Karpas-422 (cell line): ENCODE measurements at regions not wholly inside any gene's neighbourhood (a gene's known extent, or its start where the extent isn't known, plus 50 kb on each side); places are given as distances from the start of the nearest gene placed in this dataset. TPM values are rescaled to one million over a fixed set of nuclear protein-coding genes. Genes with fewer than 3 reads are reported as not detected.
A peak's percentile ranks its signal among the peaks of the same experiment; 100 is the strongest.

Experiments used
- DNase-seq: peaks from one replicate; pipeline ENCODE4 v3.0.0-alpha.2; 2015
- H2AFZ ChIP-seq: fragments of 200-600 bp; sonication (generic); 2 replicates; pipeline ENCODE4 v1.6.1; 2014; ENCODE audit warnings: antibody characterized with exemption, low read length, mixed read lengths
- H3K27ac ChIP-seq: fragments of 200-600 bp; sonication (generic); 2 replicates; pipeline ENCODE4 v1.5.1; 2014; ENCODE audit warnings: mild to moderate bottlenecking, low read length, moderate library complexity
- H3K27me3 ChIP-seq: fragments of 200-600 bp; sonication (generic); 2 replicates; pipeline ENCODE4 v1.6.1; 2014; ENCODE audit warnings: low read length, mixed read lengths
- H3K36me3 ChIP-seq: fragments of 200-600 bp; sonication (generic); 2 replicates; pipeline ENCODE4 v1.6.1; 2014; ENCODE audit warnings: low read length, mixed read lengths; ENCODE audit not compliant: insufficient read depth
- H3K4me1 ChIP-seq: fragments of 200-600 bp; sonication (generic); 2 replicates; pipeline ENCODE4 v1.6.1; 2014; ENCODE audit warnings: mild to moderate bottlenecking, low read length, mixed read lengths
- H3K4me2 ChIP-seq: fragments of 200-600 bp; sonication (generic); 2 replicates; pipeline ENCODE4 v1.6.1; 2014; ENCODE audit warnings: low read length, low read depth, mild to moderate bottlenecking; ENCODE audit not compliant: poor library complexity, severe bottlenecking
- H3K4me3 ChIP-seq: fragments of 200-600 bp; sonication (generic); 2 replicates; pipeline ENCODE4 v1.5.1; 2014; ENCODE audit warnings: mild to moderate bottlenecking, antibody characterized with exemption, low read length, mixed read lengths
- H3K79me2 ChIP-seq: fragments of 200-600 bp; sonication (generic); 2 replicates; pipeline ENCODE4 v1.6.1; 2014; ENCODE audit warnings: mild to moderate bottlenecking, low read length, mixed read lengths
- H3K9ac ChIP-seq: fragments of 200-600 bp; sonication (generic); 2 replicates; pipeline ENCODE4 v1.6.0; 2014; ENCODE audit warnings: low read length
- H3K9me2 ChIP-seq: fragments of 200-600 bp; sonication (generic), shearing (Covaris generic); replicated peaks from 2 replicates; pipeline ENCODE4 v1.6.0; 2014; ENCODE audit warnings: mild to moderate bottlenecking, low read length, moderate library complexity; ENCODE audit not compliant: insufficient read depth
- H3K9me3 ChIP-seq: fragments of 300-700, 200-600 bp; sonication (generic); 2 replicates; pipeline ENCODE4 v1.6.1; 2014; ENCODE audit warnings: low read length, mixed read lengths
- H4K20me1 ChIP-seq: fragments of 200-600 bp; sonication (generic); 2 replicates; pipeline ENCODE4 v1.6.1; 2014; ENCODE audit warnings: mild to moderate bottlenecking, antibody characterized with exemption, low read length, low read depth; ENCODE audit not compliant: insufficient read depth
- small RNA-seq: library from RNA; depleted of rRNA; stranded (forward); fragments of <200 nt; gene quantifications from one replicate; pipeline ENCODE3, GENCODE V24; 2014

GRCh38 chr2:177153805-177154204, 58.8 kb upstream of the HNRNPA3 start:
- Histone ChIP-seq H3K9me2 (no peaks in the 10 kb centered on the region), H3K4me1 (peaks cover 4% of the 10 kb centered on the region), H3K4me2 (no peak overlapping the region), H4K20me1 (no peaks in the 10 kb centered on the region), H3K9me3 (no peaks in the 10 kb centered on the region), H3K79me2 (no peaks in the 10 kb centered on the region), H3K27me3 (no peaks in the 10 kb centered on the region), H2AFZ (no peak overlapping the region), H3K36me3 (no peaks in the 10 kb centered on the region), H3K4me3 (no peak overlapping the region), H3K27ac (no peak overlapping the region), H3K9ac (no peak overlapping the region)
- DNase-seq = no peak

- Histone ChIP-seq H2AFZ (no peak overlapping the region), H3K27me3 (no peaks in the 10 kb centered on the region), H3K4me1 (peaks cover 4% of the 10 kb centered on the region), H3K9ac (no peak overlapping the region), H4K20me1 (no peaks in the 10 kb centered on the region), H3K79me2 (no peaks in the 10 kb centered on the region), H3K4me3 (no peak overlapping the region), H3K36me3 (no peaks in the 10 kb centered on the region), H3K4me2 (no peak overlapping the region), H3K9me3 (no peaks in the 10 kb centered on the region), H3K27ac (no peak overlapping the region), H3K9me2 (no peaks in the 10 kb centered on the region)
- DNase-seq = no peak
These were observed 57.8 kb upstream of the HNRNPA3 start for GRCh38 chr2:177154809-177155208.

GRCh38 chr2:177155631-177156030, 57.0 kb upstream of the HNRNPA3 start:
- Histone ChIP-seq H2AFZ (no peak overlapping the region), H3K4me1 (peaks cover 4% of the 10 kb centered on the region), H3K36me3 (no peaks in the 10 kb centered on the region), H3K4me3 (no peak overlapping the region), H3K27ac (no peak overlapping the region), H3K9me3 (no peaks in the 10 kb centered on the region), H3K9ac (no peak overlapping the region), H3K4me2 (no peak overlapping the region), H3K27me3 (no peaks in the 10 kb centered on the region), H3K79me2 (no peaks in the 10 kb centered on the region), H4K20me1 (no peaks in the 10 kb centered on the region), H3K9me2 (no peaks in the 10 kb centered on the region)
- DNase-seq = no peak

- Histone ChIP-seq H2AFZ (peak overlapping the region; percentile 31; the same call in 1 of the 2 replicates), H3K27ac (no peak overlapping the region), H3K4me2 (no peak overlapping the region), H3K4me1 (peaks cover 45% of the 10 kb centered on the region), H4K20me1 (no peaks in the 10 kb centered on the region), H3K4me3 (no peak overlapping the region), H3K79me2 (no peaks in the 10 kb centered on the region), H3K36me3 (no peaks in the 10 kb centered on the region), H3K27me3 (no peaks in the 10 kb centered on the region), H3K9me3 (no peaks in the 10 kb centered on the region), H3K9me2 (no peaks in the 10 kb centered on the region), H3K9ac (no peak overlapping the region)
- peak; percentile 69 for DNase-seq
These were observed 50.7 kb upstream of the HNRNPA3 start for GRCh38 chr2:177161741-177162460.

Small RNAs in the stretch of these regions (small RNA-seq; reads per million reads assigned to genes)
- gene RNA5SP112 = not detected
- not detected for gene RNU6-187P
- not detected for gene RNU6ATAC14P
